ENCODE measurements at regions not wholly inside any gene's neighbourhood (a gene's known extent, or its start where the extent isn't known, plus 50 kb on each side); places are given as distances from the start of the nearest gene placed in this dataset.

DNA sequence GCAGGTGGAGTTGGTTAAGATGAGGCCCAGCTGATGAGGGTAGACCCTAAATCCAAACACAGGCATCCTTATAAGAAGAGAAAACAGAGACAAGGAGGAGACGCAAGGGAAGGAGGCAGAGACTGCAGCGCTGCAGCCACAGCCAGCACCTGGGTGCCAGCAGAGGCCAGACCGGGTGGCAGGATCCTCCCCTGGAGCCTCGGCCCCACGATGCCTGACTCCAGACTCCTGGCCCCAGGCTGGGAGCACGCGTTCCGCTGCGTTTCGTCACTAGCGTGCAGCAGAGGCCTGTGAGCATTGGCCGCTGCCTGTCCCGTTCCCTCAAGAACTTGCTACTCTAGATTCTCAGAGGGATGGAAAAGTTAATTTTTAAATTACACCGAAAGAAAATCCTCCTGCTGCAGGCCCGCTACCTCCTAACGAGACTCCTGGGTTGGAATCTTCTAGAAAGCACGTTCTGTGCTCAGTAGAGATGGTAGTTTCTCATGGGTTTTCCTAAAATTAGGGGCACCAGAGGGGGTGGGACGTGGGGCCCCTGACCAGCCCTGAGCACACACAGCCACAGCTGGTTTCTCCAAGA is 57.7 kb upstream of the FBRSL1 start (continued):
- TF ChIP-seq PBX3 (IDR thresholded peaks at IDR 0.05) (no peak), SIN3A (IDR thresholded peaks at IDR 0.05; ENCODE audit: borderline replicate concordance, low read depth, low read length) (no peak), MXI1 (IDR thresholded peaks at IDR 0.05; ENCODE audit: low read depth, low read length) (no peak)

- Histone ChIP-seq H3K27ac (ENCODE audit: low read depth in 2 of 2, low read length in 1 of 2) (no peak overlapping the region), H3K9me2 (no peaks in the 10 kb centered on the region), H4K20me1 (ENCODE audit: insufficient read depth) (no peaks in the 10 kb centered on the region), H2AFZ (ENCODE audit: low read depth) (no peak overlapping the region), H3K9ac (no peak overlapping the region), H3K4me2 (no peak overlapping the region), H3K79me2 (ENCODE audit: insufficient read depth) (no peaks in the 10 kb centered on the region), H3K9me3 (no peaks in the 10 kb centered on the region), H3K27me3 (ENCODE audit: insufficient read depth) (peaks cover 7% of the 10 kb centered on the region), H3F3A (replicated peaks; ENCODE audit: insufficient read depth) (no peaks in the 10 kb centered on the region), H3K36me3 (replicated peaks in 1 of 2; ENCODE audit: control insufficient read depth in 1 of 2, insufficient read depth in 2 of 2, low read length in 1 of 2) (no peaks in the 10 kb centered on the region), H3K4me1 (ENCODE audit: control insufficient read depth in 1 of 2, insufficient read depth in 2 of 2, low read depth in 1 of 2, low read length in 1 of 2) (peaks cover 0 to 9% of the 10 kb centered on the region in 2 experiments; a peak in 1 of 4 replicates), H3K4me3 (ENCODE audit: low read depth in 2 of 2, low read length in 1 of 2) (no peak overlapping the region)
- CTCF ChIA-PET, result interaction anchor here (0.5 to 5.6 kb wide), 4 partner anchors 16 to 277 kb away, joined by 3 to 43 read pairs (median 12); no protein-coding TSS in a partner anchor
- POLR2A ChIA-PET, result no interaction called here
- TF ChIP-seq NFIC (IDR thresholded peaks at IDR 0.05; ENCODE audit: borderline replicate concordance) (no peak), MXI1 (IDR thresholded peaks at IDR 0.05; ENCODE audit: low read depth, low read length) (no peak), CHD2 (IDR thresholded peaks at IDR 0.05; ENCODE audit: low read length, partially characterized antibody) (no peak), EP300 (IDR thresholded peaks at IDR 0.05; ENCODE audit: borderline replicate concordance in 1 of 2, low read depth in 1 of 2, low read length in 1 of 2) (no peak), RFX5 (IDR thresholded peaks at IDR 0.05; ENCODE audit: low read length) (no peak), FOXM1 (IDR thresholded peaks at IDR 0.05; ENCODE audit: low read depth) (no peak)
- 72% methylated on average over 22 of the region's 39 CpGs for WGBS (ENCODE audit: low lambda C conversion rate)
- no peak for DNase-seq
Observed at GRCh38 chr12:132430838-132431774, 58.8 kb upstream of the FBRSL1 start.

GRCh38 chr12:132429946-132430643 is 59.9 kb upstream of the FBRSL1 start:
- no peak overlapping the region for H3K9ac ChIP-seq
- H3K4me2 ChIP-seq, result no peak overlapping the region
- WGBS (ENCODE audit: low lambda C conversion rate), result 17% methylated on average over 14 of the region's 25 CpGs
- CTCF ChIA-PET, result interaction anchor here (0.6 to 5.6 kb wide), 5 partner anchors 15 to 276 kb away, joined by 3 to 43 read pairs (median 4); no protein-coding TSS in a partner anchor
- H3K9me3 ChIP-seq, result no peaks in the 10 kb centered on the region
- H3F3A ChIP-seq (replicated peaks; ENCODE audit: insufficient read depth), result no peaks in the 10 kb centered on the region
- POLR2A ChIA-PET, result no interaction called here
- no peak overlapping the region for H3K4me3 ChIP-seq (ENCODE audit: low read depth in 2 of 2, low read length in 1 of 2)
- no peaks in the 10 kb centered on the region; the same call in none of the 2 replicates for H3K27me3 ChIP-seq (ENCODE audit: insufficient read depth)
- H3K27ac ChIP-seq (ENCODE audit: low read depth in 2 of 2, low read length in 1 of 2), result no peak overlapping the region
- TF ChIP-seq TCF12 (IDR thresholded peaks at IDR 0.05) (no peak), FOXM1 (IDR thresholded peaks at IDR 0.05; ENCODE audit: low read depth) (no peak), MAX (IDR thresholded peaks at IDR 0.05; ENCODE audit: low read depth) (no peak), ELF1 (IDR thresholded peaks at IDR 0.05) (no peak), USF2 (IDR thresholded peaks at IDR 0.05; ENCODE audit: borderline replicate concordance, low read depth, low read length) (no peak), RFX5 (IDR thresholded peaks at IDR 0.05; ENCODE audit: low read length) (no peak), NRF1 (IDR thresholded peaks at IDR 0.05; ENCODE audit: low read depth, low read length) (no peak), MXI1 (IDR thresholded peaks at IDR 0.05; ENCODE audit: low read depth, low read length) (no peak), JUND (IDR thresholded peaks at IDR 0.05) (no peak), RCOR1 (IDR thresholded peaks at IDR 0.05; ENCODE audit: low read length) (no peak)
- TF ChIP-seq, protein P1, sequence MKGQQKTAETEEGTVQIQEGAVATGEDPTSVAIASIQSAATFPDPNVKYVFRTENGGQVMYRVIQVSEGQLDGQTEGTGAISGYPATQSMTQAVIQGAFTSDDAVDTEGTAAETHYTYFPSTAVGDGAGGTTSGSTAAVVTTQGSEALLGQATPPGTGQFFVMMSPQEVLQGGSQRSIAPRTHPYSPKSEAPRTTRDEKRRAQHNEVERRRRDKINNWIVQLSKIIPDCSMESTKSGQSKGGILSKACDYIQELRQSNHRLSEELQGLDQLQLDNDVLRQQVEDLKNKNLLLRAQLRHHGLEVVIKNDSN (IDR thresholded peaks at IDR 0.05; ENCODE audit: borderline replicate concordance, low read depth), result no peak
- no peaks in the 10 kb centered on the region for H3K36me3 ChIP-seq (replicated peaks in 1 of 2; ENCODE audit: control insufficient read depth in 1 of 2, insufficient read depth in 2 of 2, low read length in 1 of 2)
- H4K20me1 ChIP-seq (ENCODE audit: insufficient read depth), result no peaks in the 10 kb centered on the region
- no peak overlapping the region for H2AFZ ChIP-seq (ENCODE audit: low read depth)
- H3K79me2 ChIP-seq (ENCODE audit: insufficient read depth), result no peaks in the 10 kb centered on the region
- no peak for DNase-seq
- H3K4me1 ChIP-seq (ENCODE audit: control insufficient read depth in 1 of 2, insufficient read depth in 2 of 2, low read depth in 1 of 2, low read length in 1 of 2), result peaks cover 0 to 9% of the 10 kb centered on the region in 2 experiments; a peak in 1 of 4 replicates
- no peaks in the 10 kb centered on the region for H3K9me2 ChIP-seq
